Lower lobe of right lung (tissue), 2 donors: ENCODE measurements at regions not wholly inside any gene's neighbourhood (a gene's known extent, or its start where the extent isn't known, plus 50 kb on each side); places are given as distances from the start of the nearest gene placed in this dataset.

Experiments
- ATAC-seq, 2 donors: fragments of 200-7000 bp; cut with Tn5 transposase; one replicate each; pipeline ENCODE4 v1.9.1; 2020 to 2022; ENCODE audit warnings: mild to moderate bottlenecking in 2 of 2, moderate library complexity in 2 of 2
- DNase-seq: peaks from one replicate; pipeline ENCODE4 v3.0.0-alpha.2; 2020
- H3K27ac ChIP-seq: fragments of 200-600 bp; one replicate; pipeline ENCODE4 v1.8.0; 2022
- H3K27me3 ChIP-seq: fragments of 200-600 bp; one replicate; pipeline ENCODE4 v1.8.0; 2022; ENCODE audit warnings: low read depth
- H3K36me3 ChIP-seq: fragments of 200-600 bp; one replicate; pipeline ENCODE4 v1.8.0; 2022; ENCODE audit warnings: mild to moderate bottlenecking
- H3K4me1 ChIP-seq: fragments of 200-600 bp; one replicate; pipeline ENCODE4 v1.8.0; 2022
- H3K4me3 ChIP-seq: fragments of 200-600 bp; one replicate; pipeline ENCODE4 v1.8.0; 2022; ENCODE audit warnings: mild to moderate bottlenecking
- H3K9me3 ChIP-seq: fragments of 200-600 bp; one replicate; pipeline ENCODE4 v1.8.0; 2022
- CTCF ChIP-seq: fragments of 200-600 bp; IDR thresholded peaks from one replicate; pipeline ENCODE4 v1.8.0; 2022; ENCODE audit warnings: antibody characterized with exemption, mild to moderate bottlenecking
- intact Hi-C: fragments of 100-400 bp; cut with DNase I; formaldehyde crosslinking; loops from one replicate; pipeline ENCODE4 v1.11.0; 2022
- donor health status: DM: no; HTN: yes; CAD: no; lungs with severe emphysema.

- no peaks in the 10 kb centered on the region for H3K9me3 ChIP-seq
- H3K4me1 ChIP-seq, result no peaks in the 10 kb centered on the region
- no peaks in the 10 kb centered on the region for H3K36me3 ChIP-seq
- H3K4me3 ChIP-seq, result no peak overlapping the region
- ATAC-seq (no peak), DNase-seq (no peak)
- intact Hi-C loops, result no loop called here
- no peaks in the 10 kb centered on the region for H3K27me3 ChIP-seq
- TF ChIP-seq CTCF, result no peak
- no peak overlapping the region for H3K27ac ChIP-seq
Observed at GRCh38 chr10:83809001-83809400, 330.3 kb upstream of the GHITM start.

- no peaks in the 10 kb centered on the region for H3K27me3 ChIP-seq
- H3K36me3 ChIP-seq, result no peaks in the 10 kb centered on the region
- no peaks in the 10 kb centered on the region for H3K9me3 ChIP-seq
- no peak overlapping the region for H3K4me3 ChIP-seq
- no peak overlapping the region for H3K27ac ChIP-seq
- intact Hi-C loops, result no loop called here
- TF ChIP-seq CTCF, result no peak
- DNase-seq (no peak), ATAC-seq (no peak)
- no peaks in the 10 kb centered on the region for H3K4me1 ChIP-seq
Observed at GRCh38 chr10:83816942-83817341, 322.4 kb upstream of the GHITM start.

- Histone ChIP-seq H3K27ac (no peak overlapping the region), H3K4me1 (no peaks in the 10 kb centered on the region), H3K4me3 (no peak overlapping the region), H3K36me3 (no peaks in the 10 kb centered on the region), H3K9me3 (no peaks in the 10 kb centered on the region), H3K27me3 (no peaks in the 10 kb centered on the region)
- DNase-seq (no peak), ATAC-seq (no peak)
- TF ChIP-seq CTCF, result no peak
- intact Hi-C loops, result no loop called here
Observed at GRCh38 chr10:83817797-83818196, 321.5 kb upstream of the GHITM start.

DNA sequence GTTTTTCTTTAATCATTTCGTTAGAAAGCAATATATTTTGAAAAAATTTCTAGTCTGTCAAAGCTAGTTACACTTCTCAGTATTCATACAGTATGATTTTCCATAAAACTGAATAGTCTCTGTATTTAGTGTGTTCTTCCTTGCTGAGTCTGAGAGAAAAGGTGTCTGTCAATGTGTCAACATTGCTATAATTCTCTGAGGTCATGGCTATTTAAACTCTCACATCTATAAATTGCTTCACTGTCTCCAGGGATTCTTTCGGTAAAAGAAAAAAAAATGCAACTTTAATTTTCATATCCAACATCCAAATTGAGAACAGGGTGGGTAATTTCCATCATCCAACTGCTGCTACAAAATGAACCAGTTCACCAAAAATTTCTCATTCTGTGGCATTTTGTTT lies 319.7 kb upstream of the GHITM start:
- no peak for TF ChIP-seq CTCF
- Histone ChIP-seq H3K27ac (no peak overlapping the region), H3K4me3 (no peak overlapping the region), H3K9me3 (no peaks in the 10 kb centered on the region), H3K27me3 (no peaks in the 10 kb centered on the region), H3K36me3 (no peaks in the 10 kb centered on the region), H3K4me1 (no peaks in the 10 kb centered on the region)
- DNase-seq (no peak), ATAC-seq (no peak)
- intact Hi-C loops, result no loop called here

GRCh38 chr10:83820033-83820432 lies 319.3 kb upstream of the GHITM start:
- intact Hi-C loops, result no loop called here
- no peaks in the 10 kb centered on the region for H3K4me1 ChIP-seq
- H3K9me3 ChIP-seq, result no peaks in the 10 kb centered on the region
- no peak for DNase-seq
- TF ChIP-seq CTCF, result no peak
- no peak overlapping the region for H3K4me3 ChIP-seq
- ATAC-seq, result peak in 1 of 2 donors; percentile 61
- H3K36me3 ChIP-seq, result no peaks in the 10 kb centered on the region
- H3K27me3 ChIP-seq, result no peaks in the 10 kb centered on the region
- H3K27ac ChIP-seq, result no peak overlapping the region

DNA sequence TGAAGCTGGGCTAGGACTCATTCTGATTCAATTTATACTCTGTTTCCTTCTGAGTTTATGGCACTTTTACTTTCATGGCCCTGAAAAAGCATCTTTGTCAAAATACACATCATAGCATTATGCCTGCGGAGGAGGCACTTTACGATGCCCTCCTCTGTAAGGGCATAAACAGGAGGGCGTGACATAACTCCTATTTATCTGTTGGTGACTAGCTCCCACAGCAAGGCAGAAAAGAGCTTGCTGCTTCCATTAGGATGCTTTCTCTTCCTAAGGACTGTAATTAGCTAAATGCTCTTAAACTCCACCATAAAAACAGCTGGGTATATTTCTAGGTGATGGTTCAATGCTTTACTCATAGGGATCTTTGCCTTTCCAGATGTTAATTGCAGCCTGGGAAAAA lies 315.2 kb upstream of the GHITM start:
- no peaks in the 10 kb centered on the region for H3K27me3 ChIP-seq
- no peak overlapping the region for H3K27ac ChIP-seq
- intact Hi-C loops, result no loop called here
- H3K9me3 ChIP-seq, result no peaks in the 10 kb centered on the region
- no peak for TF ChIP-seq CTCF
- no peak overlapping the region for H3K4me3 ChIP-seq
- ATAC-seq (no peak), DNase-seq (no peak)
- no peaks in the 10 kb centered on the region for H3K36me3 ChIP-seq
- no peaks in the 10 kb centered on the region for H3K4me1 ChIP-seq
